ENCODE measurements at regions not wholly inside any gene's neighbourhood (a gene's known extent, or its start where the extent isn't known, plus 50 kb on each side); places are given as distances from the start of the nearest gene placed in this dataset.

GRCh38 chr12:97167598-97167997 lies 260.5 kb downstream of the NEDD1 start:
- no peaks in the 10 kb centered on the region for H3K27me3 ChIP-seq
- no peaks in the 10 kb centered on the region for H3K36me3 ChIP-seq
- no peak for TF ChIP-seq CTCF (IDR thresholded peaks at IDR 0.05)
- intact Hi-C loops (cut with DNase I): no loop called here
- H3K9me3 ChIP-seq: no peaks in the 10 kb centered on the region
- H3K4me3 ChIP-seq: no peak overlapping the region
- no peak overlapping the region for H3K27ac ChIP-seq
- no peaks in the 10 kb centered on the region for H3K4me1 ChIP-seq
- no peak for DNase-seq (ENCODE audit: low spot score in 2 of 2)

- Histone ChIP-seq H3K4me1 (no peaks in the 10 kb centered on the region), H3K27ac (no peak overlapping the region), H3K27me3 (no peaks in the 10 kb centered on the region), H3K9me3 (no peaks in the 10 kb centered on the region), H3K4me3 (no peak overlapping the region), H3K36me3 (no peaks in the 10 kb centered on the region)
- no peak for DNase-seq (ENCODE audit: low spot score in 2 of 2)
- intact Hi-C loops (cut with DNase I): no loop called here
- TF ChIP-seq CTCF (IDR thresholded peaks at IDR 0.05): no peak
Measured at GRCh38 chr12:97168804-97169203, 261.7 kb downstream of the NEDD1 start.

GRCh38 chr12:97169889-97170567 lies 263.0 kb downstream of the NEDD1 start:
- no peaks in the 10 kb centered on the region for H3K36me3 ChIP-seq
- H3K4me3 ChIP-seq: no peak overlapping the region
- H3K9me3 ChIP-seq: no peaks in the 10 kb centered on the region
- TF ChIP-seq CTCF (IDR thresholded peaks at IDR 0.05): no peak
- no peak overlapping the region for H3K27ac ChIP-seq
- no peak for DNase-seq (ENCODE audit: low spot score in 2 of 2)
- H3K4me1 ChIP-seq: no peaks in the 10 kb centered on the region
- no peaks in the 10 kb centered on the region for H3K27me3 ChIP-seq
- intact Hi-C loops (cut with DNase I): no loop called here

GRCh38 chr12:97173688-97174410 lies 266.8 kb downstream of the NEDD1 start:
- intact Hi-C loops (cut with DNase I): no loop called here
- Histone ChIP-seq H3K27me3 (no peaks in the 10 kb centered on the region), H3K4me1 (no peaks in the 10 kb centered on the region), H3K4me3 (no peak overlapping the region), H3K9me3 (no peaks in the 10 kb centered on the region), H3K27ac (no peak overlapping the region), H3K36me3 (no peaks in the 10 kb centered on the region)
- TF ChIP-seq CTCF (IDR thresholded peaks at IDR 0.05): no peak
- DNase-seq (ENCODE audit: low spot score in 2 of 2): no peak

GRCh38 chr12:97177481-97177880 lies 270.4 kb downstream of the NEDD1 start:
- intact Hi-C loops (cut with DNase I): no loop called here

More at GRCh38 chr12:97177481-97177880, 270.4 kb downstream of the NEDD1 start:
- Histone ChIP-seq H3K27me3 (no peaks in the 10 kb centered on the region), H3K27ac (no peak overlapping the region), H3K36me3 (no peaks in the 10 kb centered on the region), H3K9me3 (no peaks in the 10 kb centered on the region), H3K4me1 (no peaks in the 10 kb centered on the region), H3K4me3 (no peak overlapping the region)
- no peak for DNase-seq (ENCODE audit: low spot score in 2 of 2)
- TF ChIP-seq CTCF (IDR thresholded peaks at IDR 0.05): no peak

Measured in ascending aorta (tissue), 2 donors.